ENCODE measurements at regions not wholly inside any gene's neighbourhood (a gene's known extent, or its start where the extent isn't known, plus 50 kb on each side); places are given as distances from the start of the nearest gene placed in this dataset.
"Not testable (repeated sequence)": the region's sequence is repeated elsewhere in the genome, so short reads cannot be mapped to it uniquely, and the experiment has no call there.

GRCh38 chr6:71730284-71730683 is 156.1 kb upstream of the RIMS1 start:
- DNase-seq: no peak

GRCh38 chr6:71733970-71734899 is 152.1 kb upstream of the RIMS1 start:
- DNase-seq: no peak

- no peak for DNase-seq
Observed at GRCh38 chr6:71737953-71738352, 148.4 kb upstream of the RIMS1 start.

- no peak for DNase-seq
Observed at GRCh38 chr6:71745525-71745924, 140.8 kb upstream of the RIMS1 start.

GRCh38 chr6:71766146-71766760 is 120.1 kb upstream of the RIMS1 start:
- no peak for DNase-seq

GRCh38 chr6:71766796-71767195 is 119.6 kb upstream of the RIMS1 start:
- DNase-seq: no peak

- no peak for DNase-seq
Observed at GRCh38 chr6:71768356-71768755, 118.0 kb upstream of the RIMS1 start.

- DNase-seq: no peak
Observed at GRCh38 chr6:71808865-71809264, 77.5 kb upstream of the RIMS1 start.

- no peak for DNase-seq
Observed at GRCh38 chr6:71810880-71811279, 75.5 kb upstream of the RIMS1 start.

GRCh38 chr6:71822625-71823024 is 63.7 kb upstream of the RIMS1 start:
- DNase-seq: no peak

GRCh38 chr6:71832110-71832764 is 54.1 kb upstream of the RIMS1 start:
- not testable (repeated sequence) for DNase-seq
